AG08395 (cell line): ENCODE measurements at regions not wholly inside any gene's neighbourhood (a gene's known extent, or its start where the extent isn't known, plus 50 kb on each side); places are given as distances from the start of the nearest gene placed in this dataset.
A peak's percentile ranks its signal among the peaks of the same experiment; 100 is the strongest.

ENCODE experiments used
- DNase-seq: peaks from one replicate; pipeline ENCODE4 v3.0.0; 2012; ENCODE audit warnings: mixed read lengths, low spot score

DNA sequence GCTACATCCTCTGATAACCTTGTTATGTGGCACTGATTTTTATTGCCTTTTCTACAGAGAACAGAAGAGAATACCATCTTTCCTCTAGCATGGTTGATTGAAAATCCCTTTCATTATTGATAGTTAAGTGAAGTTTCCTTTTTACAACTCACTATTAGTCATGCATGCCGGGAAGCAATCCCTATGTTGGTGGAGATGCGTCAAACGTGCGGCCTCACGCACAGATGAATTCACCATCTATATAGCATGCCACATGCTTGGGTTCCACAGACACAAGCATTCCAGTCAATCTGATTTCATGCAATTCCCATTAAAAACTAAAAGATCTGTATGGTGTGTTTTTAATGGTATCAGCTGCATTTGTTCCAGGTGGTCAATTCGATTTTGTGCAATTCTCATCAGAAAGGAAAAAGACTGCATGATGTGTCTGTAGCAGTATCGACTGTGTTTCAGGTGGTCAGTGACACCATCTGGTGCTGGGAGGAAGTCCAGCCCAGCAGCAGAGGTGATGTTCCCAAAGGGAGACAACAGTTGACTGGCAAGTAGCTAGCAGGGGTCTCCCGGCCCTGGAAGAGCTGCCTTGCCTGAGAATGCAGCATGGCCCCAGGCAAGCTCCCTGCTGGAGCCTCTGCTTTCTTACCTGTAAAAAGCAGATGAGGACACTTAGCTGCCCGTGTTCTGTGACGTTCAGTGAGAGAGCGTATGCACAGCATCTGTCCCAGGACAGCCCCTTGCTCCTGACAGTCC is 151.3 kb upstream of the NCK2 start:
- no peak for DNase-seq

DNA sequence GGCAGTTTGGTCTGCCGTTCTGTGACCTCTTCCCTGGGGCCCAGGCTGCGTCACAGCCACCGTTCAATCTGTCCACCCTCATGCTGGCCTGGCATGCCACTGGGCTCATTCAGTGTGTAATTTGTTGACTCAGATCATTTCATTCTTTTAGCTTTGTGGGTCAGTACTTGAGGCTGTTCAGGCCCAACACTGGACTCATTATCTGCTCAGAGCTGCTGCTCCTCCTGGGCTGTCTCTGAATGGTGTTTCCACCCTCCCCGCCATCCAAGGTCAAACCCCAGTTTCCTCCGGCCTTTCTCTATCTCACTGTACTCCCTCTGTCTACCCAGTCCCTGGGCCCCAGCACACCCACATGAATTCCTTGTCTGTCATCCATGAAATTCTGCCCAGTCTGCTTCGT is 152.4 kb upstream of the NCK2 start:
- DNase-seq: no peak

DNA sequence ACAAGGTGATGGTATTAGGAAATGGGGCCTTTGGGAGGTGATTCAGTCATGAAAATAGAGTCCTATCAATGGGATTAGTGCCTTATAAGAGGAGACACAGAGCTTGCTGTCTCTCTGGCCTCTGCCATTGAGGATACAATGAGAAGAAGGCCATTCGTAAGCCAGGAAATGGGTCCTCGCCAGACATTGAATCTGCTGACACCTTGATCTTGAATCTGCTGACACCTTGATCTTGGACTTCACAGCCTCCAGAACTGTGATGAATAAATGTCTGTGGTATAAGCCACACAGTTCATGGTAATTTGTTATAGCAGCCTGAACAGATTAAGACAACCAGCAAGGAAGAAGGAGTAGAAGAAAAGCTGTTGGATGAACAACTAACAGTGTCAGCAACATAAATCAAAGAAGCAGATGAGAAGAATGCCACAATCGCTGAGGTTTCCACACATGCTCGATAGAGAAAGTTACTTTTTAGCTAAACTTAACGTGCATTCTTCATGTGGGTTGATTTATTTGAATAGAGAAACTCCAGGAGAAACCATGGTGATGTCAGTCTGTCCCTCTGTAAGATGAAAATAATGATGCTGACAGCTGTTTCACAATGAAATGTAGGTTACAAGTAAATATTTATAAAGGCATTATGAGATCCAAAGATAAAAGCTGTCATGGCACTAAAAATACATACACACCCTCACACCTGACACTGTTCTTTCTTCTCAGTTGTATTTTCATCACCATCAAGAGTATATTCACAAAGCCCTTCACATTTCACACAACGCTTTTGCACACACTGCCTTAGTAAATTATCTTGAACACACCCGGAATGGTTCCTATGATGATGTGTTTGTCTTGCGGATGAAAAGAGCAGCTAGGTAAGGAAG is 153.7 kb upstream of the NCK2 start:
- DNase-seq: no peak

DNA sequence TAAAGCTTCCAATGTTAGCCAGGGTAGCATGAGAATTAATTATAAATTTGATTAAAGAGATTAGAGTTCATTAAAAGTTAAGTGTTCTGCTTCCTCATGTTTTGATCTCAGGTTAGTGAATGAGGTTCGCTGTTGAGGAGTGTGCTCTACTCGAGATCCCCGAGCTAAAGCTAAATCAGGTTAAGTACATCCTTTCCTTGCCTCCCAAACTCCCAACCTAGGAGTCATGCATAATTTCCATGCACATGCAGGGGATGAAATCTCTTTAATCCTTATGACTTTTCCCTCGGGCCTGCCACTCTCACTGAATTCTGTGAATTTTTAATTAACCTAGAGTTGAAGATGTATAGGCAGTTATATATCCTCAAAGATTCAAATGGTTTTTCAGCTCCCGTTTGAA is 156.1 kb upstream of the NCK2 start:
- DNase-seq: no peak

DNA sequence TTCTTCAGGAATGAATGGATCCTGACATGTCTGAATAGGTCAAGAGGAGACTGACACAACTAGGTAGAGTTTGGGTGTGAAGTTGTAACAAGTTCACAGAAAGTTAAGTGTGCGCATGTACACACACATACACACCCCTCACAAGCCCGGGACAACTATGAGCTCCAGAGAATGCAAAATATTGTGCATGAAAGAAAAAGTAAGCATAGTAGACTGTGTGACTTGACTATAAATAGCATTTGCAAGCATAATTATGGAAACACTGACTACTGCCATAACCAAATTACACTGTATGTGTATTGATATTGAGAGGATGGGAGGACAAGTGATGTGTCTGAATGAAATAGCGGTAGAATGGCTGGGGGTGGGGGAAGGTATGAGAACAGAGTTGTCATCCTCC is 157.1 kb upstream of the NCK2 start:
- DNase-seq: no peak

DNA sequence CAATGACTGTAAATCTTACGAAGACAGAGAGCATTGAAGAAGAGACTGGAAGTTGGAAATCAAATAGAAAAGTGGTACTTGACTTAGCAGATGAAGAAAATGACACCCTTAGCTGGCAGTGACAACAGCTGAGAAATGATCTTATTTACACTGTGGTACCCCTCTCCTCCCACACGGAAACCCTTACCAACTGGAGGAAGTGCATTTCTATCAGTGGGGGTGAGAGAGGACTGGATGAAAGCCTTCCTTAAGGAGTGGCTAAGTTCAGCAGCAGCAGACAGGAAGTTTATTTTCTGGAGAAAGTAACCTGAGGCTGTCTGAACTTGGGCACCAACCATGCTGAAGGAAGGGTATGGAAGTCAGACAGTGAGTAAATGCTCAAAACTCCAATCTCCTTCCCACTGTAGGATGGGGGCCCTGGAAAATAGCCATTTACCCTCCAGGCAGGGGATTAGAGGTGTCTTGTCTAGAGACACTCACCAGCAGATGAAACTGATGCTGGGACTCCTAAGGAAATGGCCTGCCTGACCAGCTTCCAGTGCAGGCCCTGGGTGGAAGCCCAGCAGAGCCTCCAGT is 160.2 kb upstream of the NCK2 start:
- DNase-seq: no peak

DNA sequence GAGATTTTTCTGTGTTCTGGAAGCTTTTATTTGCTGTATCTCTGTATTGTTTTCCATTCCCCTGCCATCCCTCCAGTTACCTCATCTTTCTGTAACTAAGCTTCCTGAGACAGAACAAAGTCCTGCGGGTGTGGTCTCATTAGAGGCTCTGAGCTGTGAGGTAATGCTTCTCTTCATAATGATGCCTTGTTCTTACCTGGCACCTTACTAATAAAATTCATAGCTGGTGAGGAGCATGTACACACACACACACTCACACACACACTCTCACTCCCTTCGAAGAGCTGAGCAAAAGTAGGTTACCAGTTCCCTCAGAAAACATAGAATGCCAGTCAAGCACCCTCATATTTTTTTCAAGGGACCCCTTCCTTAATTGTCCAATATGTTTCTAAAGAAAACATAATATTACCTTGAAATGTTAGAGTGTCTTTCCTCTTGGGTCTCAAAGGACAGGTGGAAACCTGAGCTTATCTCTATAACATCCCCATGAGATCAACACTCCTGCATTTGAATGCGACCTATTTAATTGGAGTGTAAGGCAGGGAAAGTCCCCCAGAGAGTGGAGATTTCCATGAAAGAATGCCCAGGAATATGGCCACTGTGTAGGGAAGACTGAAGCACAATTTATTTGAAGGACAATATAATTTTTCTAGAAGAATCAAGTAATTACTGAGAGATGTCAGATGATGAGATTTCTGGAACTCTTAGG is 161.6 kb upstream of the NCK2 start:
- no peak for DNase-seq

DNA sequence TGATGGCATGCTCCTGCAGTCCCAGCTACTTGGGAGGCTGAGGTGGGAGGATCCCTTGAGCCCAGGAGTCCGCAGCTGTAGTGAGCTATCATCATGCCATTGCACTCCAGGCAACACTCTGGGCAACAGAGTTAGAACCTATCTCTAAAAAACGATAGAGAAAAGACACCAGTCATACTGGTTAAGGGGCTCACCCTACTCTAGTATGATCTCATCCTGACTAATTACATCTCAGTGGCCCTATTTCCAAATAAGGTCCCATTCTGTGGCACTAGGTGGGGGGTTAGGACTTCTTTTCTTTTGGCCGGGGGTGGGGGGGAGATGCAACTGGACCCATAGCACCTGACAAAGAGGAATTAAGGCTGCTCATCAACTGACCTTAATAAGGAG is 163.2 kb upstream of the NCK2 start:
- DNase-seq: no peak

DNA sequence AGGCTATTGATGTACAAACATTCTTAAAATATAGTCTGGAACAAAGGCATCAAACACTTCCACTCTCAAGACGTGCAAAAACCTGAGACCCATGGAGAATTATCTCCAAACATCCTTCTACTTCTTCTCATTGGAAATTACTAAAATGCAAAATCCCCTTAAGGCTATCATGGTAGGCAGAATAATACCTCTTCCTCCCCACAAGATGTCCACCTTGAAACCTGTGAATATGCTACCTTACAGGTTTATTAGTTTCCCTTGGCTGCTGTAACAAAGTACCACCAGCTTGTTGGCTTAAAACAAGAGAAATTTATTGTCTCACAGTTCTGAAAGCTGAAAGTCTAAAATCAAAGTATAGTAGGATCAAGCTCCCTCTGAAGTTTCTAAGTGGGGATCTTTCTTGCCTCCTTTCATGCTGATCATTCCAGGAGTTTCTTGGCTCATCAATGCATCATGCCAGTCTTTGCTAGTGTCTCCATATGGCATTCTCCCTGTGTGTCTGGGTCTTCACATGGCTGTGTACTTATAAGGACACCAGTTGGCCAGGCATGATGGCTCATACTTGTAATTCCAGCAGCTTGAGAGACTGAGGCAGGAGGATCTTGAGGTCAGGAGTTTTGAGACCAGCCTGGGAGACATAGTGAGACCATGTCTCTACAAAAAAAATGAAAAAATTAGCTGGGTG is 163.7 kb upstream of the NCK2 start:
- DNase-seq: no peak

DNA sequence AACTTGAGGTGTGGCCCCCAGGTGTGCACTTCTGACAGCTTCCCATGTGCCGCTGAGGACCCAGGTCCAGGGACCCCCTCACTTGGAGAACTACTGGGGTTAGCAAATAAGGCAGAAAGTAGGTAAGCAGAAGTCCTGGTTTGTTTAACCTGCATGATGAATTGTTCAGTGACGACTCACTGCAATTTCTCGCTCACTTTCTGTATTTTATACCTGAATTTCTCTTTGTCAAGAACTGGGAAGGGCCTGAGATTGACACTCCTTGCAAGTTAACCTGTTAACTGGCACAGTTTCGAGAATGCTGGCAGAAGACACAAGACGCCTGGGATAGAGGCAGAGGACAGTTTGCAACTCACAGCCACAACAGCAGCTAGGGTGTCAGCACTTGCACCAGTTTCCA is 164.5 kb upstream of the NCK2 start:
- no peak for DNase-seq

DNA sequence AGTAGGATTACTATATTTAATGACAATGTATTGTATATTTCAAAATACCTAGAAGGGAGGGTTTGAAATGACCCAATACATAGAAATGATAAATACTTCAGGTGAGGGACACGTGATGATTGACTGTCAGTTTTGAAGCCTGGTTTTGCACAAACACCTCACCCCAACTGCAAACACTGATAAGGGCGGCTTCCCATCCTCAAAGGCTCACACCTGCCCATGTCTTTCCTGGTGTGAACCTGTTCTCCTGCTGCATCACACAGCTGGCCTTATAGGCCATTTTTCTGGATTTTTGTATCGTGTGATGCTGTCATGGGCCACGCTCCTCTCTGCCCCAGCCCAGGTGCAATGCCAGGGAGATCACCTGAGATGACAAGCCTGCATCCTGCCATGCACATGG is 166.5 kb upstream of the NCK2 start:
- DNase-seq: no peak

DNA sequence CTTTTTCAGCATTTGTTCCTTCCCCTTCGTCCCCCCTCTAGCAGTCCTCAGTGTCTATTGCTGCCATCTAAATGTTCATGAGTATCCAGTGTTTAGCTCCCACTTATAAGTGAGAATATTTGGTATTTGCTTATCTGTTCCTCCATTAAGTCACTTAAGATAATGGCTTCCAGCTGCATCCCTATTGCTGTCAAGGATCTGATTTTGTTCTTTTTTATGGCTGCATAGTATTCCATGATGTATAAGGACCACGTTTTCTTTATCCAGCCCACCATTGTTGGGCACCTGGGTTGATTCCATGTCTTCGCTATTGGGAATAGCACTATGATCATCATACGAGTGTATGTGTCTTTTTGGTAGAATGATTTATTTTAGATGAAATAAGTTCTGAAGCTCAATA is 166.9 kb upstream of the NCK2 start:
- DNase-seq: no peak

DNA sequence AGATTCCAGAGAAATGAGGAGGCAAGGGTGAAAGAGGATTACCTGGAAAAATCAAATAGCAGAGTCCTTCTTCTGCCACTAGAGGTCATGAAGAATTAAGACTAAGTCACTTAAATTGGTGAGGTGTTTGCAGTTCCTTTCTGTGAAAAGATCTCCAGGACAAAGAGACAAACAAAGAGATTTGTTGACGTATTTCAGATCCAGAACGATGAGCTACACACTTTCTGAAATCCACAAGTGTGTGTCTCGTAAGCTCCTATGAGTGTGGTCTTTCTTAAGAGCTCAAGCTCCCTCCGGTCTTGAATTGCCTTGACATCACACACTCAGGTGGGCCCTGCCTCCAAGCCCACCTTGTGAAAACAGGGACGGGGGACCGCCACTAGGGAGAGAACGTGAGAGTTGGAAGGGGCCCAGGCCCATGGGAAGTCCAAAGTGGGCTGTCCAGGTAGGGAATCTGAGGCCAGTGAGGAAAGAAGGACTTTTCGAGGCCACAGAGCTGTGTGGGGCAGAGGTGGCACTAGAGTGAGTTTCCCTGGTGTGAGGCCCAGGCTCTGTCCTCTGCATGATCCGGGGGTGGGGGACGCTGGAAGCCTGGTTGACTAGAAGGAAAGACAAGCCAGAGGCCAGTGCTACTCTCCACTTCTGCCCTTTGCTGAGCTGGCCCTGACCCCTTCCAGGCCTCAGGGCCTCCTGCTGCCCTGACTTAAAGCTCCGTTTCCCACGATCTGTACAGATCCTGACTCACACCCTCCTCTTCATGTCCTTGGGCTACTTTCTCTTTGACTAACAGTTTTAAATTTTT is 168.1 kb upstream of the NCK2 start:
- peak; percentile 55 for DNase-seq

DNA sequence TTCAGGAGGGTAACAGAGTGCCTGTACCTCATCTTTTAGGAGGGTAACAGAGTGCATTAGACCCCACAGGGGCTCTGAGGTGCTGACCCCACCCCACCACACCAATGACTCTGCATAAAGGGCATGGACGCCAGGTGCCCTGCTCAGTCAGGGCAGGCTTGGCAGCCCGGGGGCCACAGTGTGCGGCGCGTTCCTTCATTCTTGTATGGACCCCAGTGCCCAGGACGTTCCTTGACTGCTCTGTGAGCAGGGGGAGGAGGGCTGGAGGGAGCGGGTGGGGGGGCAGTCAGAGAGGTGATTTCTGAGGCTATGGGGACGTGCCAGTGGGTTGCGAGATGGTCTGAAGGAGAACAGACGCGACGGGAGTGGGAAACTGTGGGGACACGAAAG is 168.7 kb upstream of the NCK2 start:
- DNase-seq: no peak

DNA sequence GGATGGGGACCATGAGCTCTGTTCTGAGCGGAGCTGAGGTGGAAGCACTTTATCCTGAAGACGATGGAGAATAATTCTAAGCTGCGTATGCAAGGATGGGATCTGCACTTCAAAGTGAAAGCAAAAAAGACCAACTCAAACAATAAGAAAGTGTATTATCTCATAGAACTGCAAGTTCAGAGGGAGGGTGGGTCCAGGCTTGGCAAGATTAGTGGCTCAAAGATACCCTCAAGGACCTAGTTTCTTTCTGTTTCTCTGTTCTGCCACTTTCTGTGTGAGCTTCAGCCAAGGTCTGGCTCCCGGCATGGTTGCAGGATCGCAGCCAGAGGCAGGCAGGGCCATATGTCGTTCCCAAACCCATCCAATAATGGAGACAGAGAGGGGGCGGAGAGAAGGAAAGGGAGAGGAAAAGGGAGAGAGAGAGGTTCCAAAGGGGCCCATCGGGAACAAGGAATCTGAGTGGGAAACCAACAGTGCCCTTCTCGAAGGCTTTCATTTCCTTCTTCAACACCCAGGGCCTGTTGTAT is 169.2 kb upstream of the NCK2 start:
- peak; percentile 5 for DNase-seq

DNA sequence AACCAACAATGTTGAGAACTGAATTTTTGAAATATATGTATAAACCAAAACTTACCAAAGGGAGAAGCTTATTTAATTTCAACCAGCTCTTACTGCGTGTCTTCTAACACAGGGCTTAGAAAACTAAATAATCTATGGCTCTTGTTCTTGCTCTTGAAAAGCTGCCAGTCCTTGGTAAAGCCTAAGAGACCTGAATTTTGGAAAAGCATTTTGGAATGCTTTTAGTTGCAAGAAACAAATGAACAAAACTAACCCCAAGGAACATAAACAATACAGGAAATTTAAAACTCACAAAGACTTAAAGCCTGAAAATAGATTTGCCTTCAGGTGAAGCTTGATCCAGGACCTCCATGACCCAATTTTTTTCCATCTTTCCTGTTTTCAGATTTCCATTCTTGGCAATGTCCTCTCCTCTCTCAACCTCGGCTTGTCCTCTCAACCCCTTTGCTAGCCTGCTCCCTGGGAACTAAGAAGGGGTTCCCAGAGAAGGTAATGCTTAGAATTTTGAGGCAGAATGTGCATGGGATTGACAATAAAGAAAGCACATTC is 169.8 kb upstream of the NCK2 start:
- DNase-seq: no peak

DNA sequence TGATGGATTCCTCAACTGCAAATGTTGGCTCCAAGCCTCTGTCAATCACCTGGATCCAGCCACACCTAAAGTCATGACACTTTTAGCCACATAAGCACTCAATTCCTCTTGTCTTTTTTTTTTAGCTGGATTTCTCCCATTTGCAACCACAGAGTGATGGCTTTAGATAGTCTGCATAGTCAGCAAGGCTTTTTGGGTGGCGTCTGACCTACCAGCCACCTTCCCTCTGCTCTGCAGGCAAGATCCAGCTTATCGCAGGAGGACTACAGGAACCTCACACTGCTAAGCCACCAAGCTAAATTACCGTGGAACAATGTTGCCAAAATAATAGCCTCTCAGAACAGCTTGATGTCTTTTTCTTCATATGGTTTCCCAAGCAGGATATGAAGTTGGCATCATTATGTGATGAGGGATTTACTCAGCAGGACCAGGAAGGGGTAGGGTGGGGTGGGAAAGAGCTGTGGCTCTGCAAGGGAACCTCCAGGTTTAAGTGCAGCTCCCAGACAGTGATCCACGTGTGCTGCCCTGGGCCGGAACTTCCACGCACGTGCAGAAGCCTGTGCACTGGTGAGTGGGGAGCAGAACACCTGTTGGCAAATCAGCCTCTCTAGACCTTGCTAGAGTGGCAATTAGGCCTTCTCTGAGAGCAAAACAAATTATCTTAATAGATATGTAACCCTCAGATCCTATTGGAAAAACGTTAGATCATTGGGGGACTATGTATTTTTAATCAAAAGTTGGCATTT is 170.6 kb upstream of the NCK2 start:
- no peak for DNase-seq

DNA sequence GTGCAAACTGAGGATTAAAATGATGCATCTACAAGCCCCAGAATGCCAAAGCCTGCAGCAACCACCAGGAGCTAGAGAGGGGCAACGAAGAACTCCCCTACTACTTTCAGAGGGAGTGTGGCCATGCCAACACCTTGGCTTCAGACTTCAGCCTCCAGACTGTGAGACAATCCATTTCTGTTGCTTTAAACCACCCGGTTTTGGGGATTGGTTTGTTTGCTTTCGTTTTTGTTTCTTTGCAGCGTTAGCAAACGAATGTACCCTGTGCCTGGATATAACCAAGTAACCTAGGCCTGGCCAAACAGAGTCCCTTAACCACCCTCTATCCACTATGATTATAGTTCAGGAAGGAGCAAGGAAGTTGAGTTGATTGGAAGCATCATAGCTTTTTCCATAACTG is 171.2 kb upstream of the NCK2 start:
- DNase-seq: no peak

DNA sequence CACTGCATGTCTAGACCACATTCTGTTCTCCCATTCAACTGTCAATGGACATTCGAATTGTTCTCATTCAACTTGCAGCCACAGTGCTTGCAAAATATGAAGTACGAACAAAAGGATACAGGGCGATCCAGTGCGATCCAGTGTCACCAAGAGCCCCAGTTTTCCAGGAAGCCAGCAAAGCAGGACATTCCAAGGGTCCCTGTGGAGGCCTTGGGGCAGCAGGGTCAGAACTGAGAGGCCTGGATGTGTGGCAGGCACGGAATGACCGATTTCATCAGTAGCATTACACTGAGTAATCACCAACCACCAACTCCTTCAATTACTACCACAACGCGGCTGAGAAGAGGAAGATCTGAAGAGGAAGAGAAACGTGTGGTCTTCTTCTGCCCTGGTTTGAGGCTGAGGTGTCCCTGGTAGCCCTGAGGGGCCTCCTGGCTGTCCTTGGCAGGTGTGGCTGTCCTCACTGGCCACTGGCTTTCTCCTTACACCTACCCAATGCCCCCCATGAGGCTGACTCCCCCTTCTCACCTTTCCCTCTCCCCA is 172.7 kb upstream of the FHL2 start:
- no peak for DNase-seq

DNA sequence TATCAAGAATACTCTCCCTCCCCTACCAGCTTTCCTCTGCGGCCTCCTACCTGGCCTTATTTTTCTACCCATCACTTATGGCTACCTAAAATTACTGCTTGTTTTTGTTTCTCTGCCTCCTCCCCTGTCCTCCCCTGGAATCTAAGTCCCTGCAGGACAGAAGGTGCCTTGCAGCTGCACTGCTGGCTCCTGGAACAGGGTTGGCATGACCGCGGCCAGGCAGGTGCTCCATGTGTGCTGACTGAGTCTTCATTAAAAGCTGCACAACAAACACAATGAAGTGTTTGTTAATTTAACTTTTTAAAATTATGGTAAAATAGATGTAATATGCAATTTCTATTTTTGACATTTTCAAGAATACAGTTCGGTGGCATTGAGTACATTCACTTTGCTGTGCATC is 171.9 kb upstream of the FHL2 start:
- no peak for DNase-seq
